DND-41 (cell line): ENCODE measurements at regions not wholly inside any gene's neighbourhood (a gene's known extent, or its start where the extent isn't known, plus 50 kb on each side); places are given as distances from the start of the nearest gene placed in this dataset.

Source experiments
- EZH2 ChIP-seq: IDR thresholded peaks from 3 replicates; pipeline ENCODE4 v1.6.1; 2012; ENCODE audit warnings: borderline replicate concordance, low read depth, mild to moderate bottlenecking, moderate library complexity, low read length, inconsistent platforms; ENCODE audit not compliant: severe bottlenecking
- TF ChIP-seq, protein P1 (sequence below): IDR thresholded peaks from 2 replicates; pipeline ENCODE4 v1.5.1; 2012; ENCODE audit warnings: borderline replicate concordance, low read length, moderate library complexity, mild to moderate bottlenecking; ENCODE audit not compliant: poor library complexity, severe bottlenecking; ENCODE audit errors: extremely low read depth

DNA sequence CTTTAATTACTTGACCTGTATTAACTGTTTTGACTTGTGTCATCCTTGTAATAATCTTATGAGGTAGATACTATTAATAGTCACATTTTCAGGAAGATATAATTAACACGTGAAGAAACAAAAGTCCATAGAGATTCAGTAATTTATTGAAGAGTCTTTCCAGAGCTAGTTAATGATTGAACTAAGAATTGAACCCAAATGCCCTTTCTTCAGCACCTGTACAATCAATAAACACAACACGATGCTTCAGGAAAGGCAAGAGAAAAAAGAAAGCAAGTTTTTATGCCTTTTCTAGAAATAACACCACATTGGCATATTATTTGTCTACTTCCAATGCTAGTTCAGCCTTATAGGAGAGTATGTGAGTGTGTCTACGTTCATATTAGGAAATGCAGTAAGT, 399.6 kb downstream of the NAF1 start:
- TF ChIP-seq, protein P1, sequence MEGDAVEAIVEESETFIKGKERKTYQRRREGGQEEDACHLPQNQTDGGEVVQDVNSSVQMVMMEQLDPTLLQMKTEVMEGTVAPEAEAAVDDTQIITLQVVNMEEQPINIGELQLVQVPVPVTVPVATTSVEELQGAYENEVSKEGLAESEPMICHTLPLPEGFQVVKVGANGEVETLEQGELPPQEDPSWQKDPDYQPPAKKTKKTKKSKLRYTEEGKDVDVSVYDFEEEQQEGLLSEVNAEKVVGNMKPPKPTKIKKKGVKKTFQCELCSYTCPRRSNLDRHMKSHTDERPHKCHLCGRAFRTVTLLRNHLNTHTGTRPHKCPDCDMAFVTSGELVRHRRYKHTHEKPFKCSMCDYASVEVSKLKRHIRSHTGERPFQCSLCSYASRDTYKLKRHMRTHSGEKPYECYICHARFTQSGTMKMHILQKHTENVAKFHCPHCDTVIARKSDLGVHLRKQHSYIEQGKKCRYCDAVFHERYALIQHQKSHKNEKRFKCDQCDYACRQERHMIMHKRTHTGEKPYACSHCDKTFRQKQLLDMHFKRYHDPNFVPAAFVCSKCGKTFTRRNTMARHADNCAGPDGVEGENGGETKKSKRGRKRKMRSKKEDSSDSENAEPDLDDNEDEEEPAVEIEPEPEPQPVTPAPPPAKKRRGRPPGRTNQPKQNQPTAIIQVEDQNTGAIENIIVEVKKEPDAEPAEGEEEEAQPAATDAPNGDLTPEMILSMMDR, result no peak
- TF ChIP-seq EZH2, result no peak
